ENCODE measurements at regions not wholly inside any gene's neighbourhood (a gene's known extent, or its start where the extent isn't known, plus 50 kb on each side); places are given as distances from the start of the nearest gene placed in this dataset.
"Not testable (repeated sequence)": the region's sequence is repeated elsewhere in the genome, so short reads cannot be mapped to it uniquely, and the experiment has no call there.

GRCh38 chr17:62135096-62135495 lies 70.0 kb upstream of the MED13 start:
- not testable (repeated sequence) for TF ChIP-seq CTCF (IDR thresholded peaks at IDR 0.05; ENCODE audit: low read length); EZH2phosphoT487 (IDR thresholded peaks at IDR 0.05; ENCODE audit: low read length); EZH2 (optimal IDR thresholded peaks at IDR 0.05; ENCODE audit: low read depth, low read length)
